22Rv1 (cell line): ENCODE measurements at regions not wholly inside any gene's neighbourhood (a gene's known extent, or its start where the extent isn't known, plus 50 kb on each side); places are given as distances from the start of the nearest gene placed in this dataset.

Source experiments
- CTCF ChIP-seq: fragments of 450-650 bp; IDR thresholded peaks from 2 replicates; pipeline ENCODE4 v1.5.1; 2017; ENCODE audit warnings: mild to moderate bottlenecking
- ZFX ChIP-seq: fragments of 450-650 bp; IDR thresholded peaks from 2 replicates; pipeline ENCODE4 v1.6.1; 2017; ENCODE audit warnings: antibody characterized with exemption, borderline replicate concordance

DNA sequence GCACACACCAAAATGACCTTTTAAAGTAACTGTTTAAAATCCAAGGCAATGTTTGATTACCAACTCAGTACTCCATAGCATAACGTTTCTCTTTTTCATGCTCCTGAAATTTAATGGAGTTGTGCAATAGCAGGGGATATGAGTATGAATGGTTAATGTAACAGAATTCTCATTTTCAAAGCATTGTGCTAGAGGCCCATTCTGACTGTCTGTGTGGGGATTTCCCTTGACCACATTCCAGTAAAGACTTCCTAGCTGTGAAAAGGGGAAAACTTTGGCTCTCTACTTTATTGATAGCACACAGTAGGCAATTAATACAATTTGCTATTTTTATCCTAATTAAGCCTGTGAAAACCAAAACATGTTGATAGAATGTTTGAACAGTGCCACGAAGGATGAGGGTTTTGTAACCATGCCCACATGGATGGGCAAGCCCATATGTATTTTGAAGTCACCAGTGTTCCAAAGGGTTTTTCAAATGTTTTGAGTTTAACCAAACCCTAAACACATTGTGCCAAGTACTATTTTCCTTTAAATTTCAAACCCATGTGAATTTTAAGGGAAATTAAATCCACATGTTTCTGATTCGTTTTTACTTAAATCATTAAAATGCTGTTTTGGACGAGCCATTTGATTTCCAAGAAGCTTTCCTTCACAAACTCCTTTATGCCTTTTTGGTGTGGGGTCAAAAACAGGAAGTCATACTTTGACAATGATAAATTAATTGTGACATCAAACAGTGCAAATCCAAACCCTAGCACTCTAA is 261.2 kb downstream of the SHOX2 start:
- TF ChIP-seq CTCF (no peak), ZFX (no peak)
